Gastrocnemius medialis (tissue), 4 donors: ENCODE measurements at regions not wholly inside any gene's neighbourhood (a gene's known extent, or its start where the extent isn't known, plus 50 kb on each side); places are given as distances from the start of the nearest gene placed in this dataset.

Experiments
- POLR2A ChIP-seq, 2 donors: fragments of 450-650 bp; IDR thresholded peaks; one replicate each; pipeline ENCODE4 v1.6.1; 2017; ENCODE audit warnings: antibody characterized with exemption in 2 of 2, mild to moderate bottlenecking in 2 of 2, moderate library complexity in 2 of 2
- TF ChIP-seq, protein P1 (sequence below), 5 experiments: fragments of 450-650 bp in 3 of 5; fragments of 200-600 bp in 2 of 5; sonication (generic) in 2 of 5; IDR thresholded peaks in 4 of 5; conservative IDR thresholded peaks in 1 of 5; 1 replicate in 4 of 5; 2 replicates in 1 of 5; pipeline ENCODE4 v1.5.1; 2016 to 2019; ENCODE audit warnings: antibody characterized with exemption in 5 of 5, mild to moderate bottlenecking in 3 of 5, moderate library complexity in 3 of 5

DNA sequence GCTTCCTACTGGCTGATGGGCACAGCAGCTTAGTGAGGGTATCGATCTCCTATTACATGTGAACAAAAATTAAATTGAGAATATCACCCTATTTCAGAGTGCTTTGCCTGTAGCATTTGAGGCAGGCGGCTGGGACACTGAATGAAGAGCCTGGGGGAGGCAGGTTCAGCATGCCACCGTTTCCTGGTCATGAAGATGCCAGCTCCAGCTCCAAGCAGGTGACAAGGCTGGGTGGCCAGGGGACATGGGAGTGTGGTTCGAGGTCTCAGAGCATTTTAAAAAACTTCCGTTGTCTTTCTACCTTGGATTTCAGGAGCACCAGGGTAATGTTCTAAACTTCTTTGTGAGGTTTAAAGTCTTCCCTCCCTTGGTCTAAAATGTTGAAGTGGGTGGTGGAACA, 158.2 kb downstream of the RPLP1 start:
- TF ChIP-seq, protein P1, sequence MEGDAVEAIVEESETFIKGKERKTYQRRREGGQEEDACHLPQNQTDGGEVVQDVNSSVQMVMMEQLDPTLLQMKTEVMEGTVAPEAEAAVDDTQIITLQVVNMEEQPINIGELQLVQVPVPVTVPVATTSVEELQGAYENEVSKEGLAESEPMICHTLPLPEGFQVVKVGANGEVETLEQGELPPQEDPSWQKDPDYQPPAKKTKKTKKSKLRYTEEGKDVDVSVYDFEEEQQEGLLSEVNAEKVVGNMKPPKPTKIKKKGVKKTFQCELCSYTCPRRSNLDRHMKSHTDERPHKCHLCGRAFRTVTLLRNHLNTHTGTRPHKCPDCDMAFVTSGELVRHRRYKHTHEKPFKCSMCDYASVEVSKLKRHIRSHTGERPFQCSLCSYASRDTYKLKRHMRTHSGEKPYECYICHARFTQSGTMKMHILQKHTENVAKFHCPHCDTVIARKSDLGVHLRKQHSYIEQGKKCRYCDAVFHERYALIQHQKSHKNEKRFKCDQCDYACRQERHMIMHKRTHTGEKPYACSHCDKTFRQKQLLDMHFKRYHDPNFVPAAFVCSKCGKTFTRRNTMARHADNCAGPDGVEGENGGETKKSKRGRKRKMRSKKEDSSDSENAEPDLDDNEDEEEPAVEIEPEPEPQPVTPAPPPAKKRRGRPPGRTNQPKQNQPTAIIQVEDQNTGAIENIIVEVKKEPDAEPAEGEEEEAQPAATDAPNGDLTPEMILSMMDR (IDR thresholded peaks at IDR 0.05 in 4 of 5, conservative IDR thresholded peaks at IDR 0.05 in 1 of 5): no peak
- TF ChIP-seq POLR2A (IDR thresholded peaks at IDR 0.05): no peak
